Right cardiac atrium (tissue), 5 donors: ENCODE measurements at regions not wholly inside any gene's neighbourhood (a gene's known extent, or its start where the extent isn't known, plus 50 kb on each side); places are given as distances from the start of the nearest gene placed in this dataset.

Experiments
- ATAC-seq, 2 donors: fragments of 200-7000 bp; cut with Tn5 transposase; one replicate each; pipeline versions ENCODE4 v1.8.0 to v1.9.1; 2020; ENCODE audit warnings: moderate library complexity in 2 of 2, mild to moderate bottlenecking in 1 of 2
- DNase-seq, 3 donors: peaks; one replicate each; pipeline ENCODE4 v3.0.0-alpha.2; 2020
- H3K27ac ChIP-seq: one replicate; pipeline ENCODE4 v1.5.1; 2013; ENCODE audit warnings: mild to moderate bottlenecking, low read length, control low read depth, moderate library complexity
- H3K27me3 ChIP-seq: one replicate; pipeline ENCODE4 v1.6.1; 2013; ENCODE audit not compliant: control insufficient read depth, insufficient read depth
- H3K4me1 ChIP-seq: one replicate; pipeline ENCODE4 v1.6.1; 2013; ENCODE audit warnings: low read length; ENCODE audit not compliant: control insufficient read depth, insufficient read depth
- H3K4me3 ChIP-seq: one replicate; pipeline ENCODE4 v1.5.1; 2013; ENCODE audit warnings: low read length, control low read depth
- H3K9me3 ChIP-seq: one replicate; pipeline ENCODE4 v1.6.1; 2013; ENCODE audit warnings: low read length; ENCODE audit not compliant: control insufficient read depth
- WGBS: extraction: QIAGEN DNeasy Blood & Tissue Kit; methylation state at CpG from one replicate; pipeline ENCODE4 v1.1.7; 2013; 5-methylcytosine and 5-hydroxymethylcytosine counted together
- intact Hi-C, 4 donors: fragments of 100-400 bp; cut with DNase I; formaldehyde crosslinking; loops; one replicate each; pipeline versions ENCODE4 v1.11.0 to v1.14.0; 2022 to 2023
- donor health status: healthy with polysubstance abuse.
- donor health status: DM: no; HTN: yes; CAD: no.
- donor health status: DM: no; HTN: no; CAD: no.
- donor health status: DM: no; HTN: yes; CAD: no; lungs with severe emphysema.
- donor health status: DM: yes; HTN: yes; CAD: no.

GRCh38 chr2:105576050-105576439 lies 168.7 kb upstream of the NCK2 start:
- Histone ChIP-seq H3K4me3 (no peak overlapping the region), H3K27ac (no peak overlapping the region), H3K4me1 (no peaks in the 10 kb centered on the region), H3K27me3 (no peaks in the 10 kb centered on the region), H3K9me3 (no peaks in the 10 kb centered on the region)
- DNase-seq, result peak in 1 of 3 donors; percentile 40
- WGBS, result 60% methylated on average over 13 of the region's 13 CpGs
- intact Hi-C loops, result loop anchor here in 3 of 4 donors (10.0 kb wide), 2 partner anchors 499 to 509 kb away; no protein-coding TSS in a partner anchor
- peak; percentile 20 to 36 for ATAC-seq

DNA sequence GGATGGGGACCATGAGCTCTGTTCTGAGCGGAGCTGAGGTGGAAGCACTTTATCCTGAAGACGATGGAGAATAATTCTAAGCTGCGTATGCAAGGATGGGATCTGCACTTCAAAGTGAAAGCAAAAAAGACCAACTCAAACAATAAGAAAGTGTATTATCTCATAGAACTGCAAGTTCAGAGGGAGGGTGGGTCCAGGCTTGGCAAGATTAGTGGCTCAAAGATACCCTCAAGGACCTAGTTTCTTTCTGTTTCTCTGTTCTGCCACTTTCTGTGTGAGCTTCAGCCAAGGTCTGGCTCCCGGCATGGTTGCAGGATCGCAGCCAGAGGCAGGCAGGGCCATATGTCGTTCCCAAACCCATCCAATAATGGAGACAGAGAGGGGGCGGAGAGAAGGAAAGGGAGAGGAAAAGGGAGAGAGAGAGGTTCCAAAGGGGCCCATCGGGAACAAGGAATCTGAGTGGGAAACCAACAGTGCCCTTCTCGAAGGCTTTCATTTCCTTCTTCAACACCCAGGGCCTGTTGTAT lies 169.2 kb upstream of the NCK2 start:
- 50% methylated on average over 9 of the region's 9 CpGs for WGBS
- Histone ChIP-seq H3K9me3 (no peaks in the 10 kb centered on the region), H3K4me1 (no peaks in the 10 kb centered on the region), H3K27me3 (no peaks in the 10 kb centered on the region), H3K27ac (no peak overlapping the region), H3K4me3 (no peak overlapping the region)
- ATAC-seq (peak in 1 of 2 donors; percentile 13), DNase-seq (peak in 1 of 3 donors; percentile 53)
- intact Hi-C loops, result loop anchor here in 3 of 4 donors (10.0 kb wide), 2 partner anchors 499 to 509 kb away; no protein-coding TSS in a partner anchor

DNA sequence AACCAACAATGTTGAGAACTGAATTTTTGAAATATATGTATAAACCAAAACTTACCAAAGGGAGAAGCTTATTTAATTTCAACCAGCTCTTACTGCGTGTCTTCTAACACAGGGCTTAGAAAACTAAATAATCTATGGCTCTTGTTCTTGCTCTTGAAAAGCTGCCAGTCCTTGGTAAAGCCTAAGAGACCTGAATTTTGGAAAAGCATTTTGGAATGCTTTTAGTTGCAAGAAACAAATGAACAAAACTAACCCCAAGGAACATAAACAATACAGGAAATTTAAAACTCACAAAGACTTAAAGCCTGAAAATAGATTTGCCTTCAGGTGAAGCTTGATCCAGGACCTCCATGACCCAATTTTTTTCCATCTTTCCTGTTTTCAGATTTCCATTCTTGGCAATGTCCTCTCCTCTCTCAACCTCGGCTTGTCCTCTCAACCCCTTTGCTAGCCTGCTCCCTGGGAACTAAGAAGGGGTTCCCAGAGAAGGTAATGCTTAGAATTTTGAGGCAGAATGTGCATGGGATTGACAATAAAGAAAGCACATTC lies 169.8 kb upstream of the NCK2 start:
- no peaks in the 10 kb centered on the region for H3K27me3 ChIP-seq
- no peak overlapping the region for H3K27ac ChIP-seq
- DNase-seq (no peak), ATAC-seq (no peak)
- H3K4me3 ChIP-seq, result no peak overlapping the region
- intact Hi-C loops, result loop anchor here in 3 of 4 donors (10.0 kb wide), 2 partner anchors 500 to 510 kb away; no protein-coding TSS in a partner anchor
- whole genome bisulfite sequencing, result 84% methylated on average over 2 of the region's 2 CpGs
- H3K9me3 ChIP-seq, result no peaks in the 10 kb centered on the region
- H3K4me1 ChIP-seq, result no peaks in the 10 kb centered on the region

- WGBS, result 68% methylated on average over 8 of the region's 8 CpGs
- Histone ChIP-seq H3K27me3 (no peaks in the 10 kb centered on the region), H3K4me1 (no peaks in the 10 kb centered on the region), H3K27ac (no peak overlapping the region), H3K4me3 (no peak overlapping the region), H3K9me3 (no peaks in the 10 kb centered on the region)
- ATAC-seq (no peak), DNase-seq (no peak)
- intact Hi-C loops, result loop anchor here in 3 of 4 donors (10.0 kb wide), 2 partner anchors 501 to 511 kb away; no protein-coding TSS in a partner anchor
Measured at GRCh38 chr2:105573910-105574655, 170.6 kb upstream of the NCK2 start.

DNA sequence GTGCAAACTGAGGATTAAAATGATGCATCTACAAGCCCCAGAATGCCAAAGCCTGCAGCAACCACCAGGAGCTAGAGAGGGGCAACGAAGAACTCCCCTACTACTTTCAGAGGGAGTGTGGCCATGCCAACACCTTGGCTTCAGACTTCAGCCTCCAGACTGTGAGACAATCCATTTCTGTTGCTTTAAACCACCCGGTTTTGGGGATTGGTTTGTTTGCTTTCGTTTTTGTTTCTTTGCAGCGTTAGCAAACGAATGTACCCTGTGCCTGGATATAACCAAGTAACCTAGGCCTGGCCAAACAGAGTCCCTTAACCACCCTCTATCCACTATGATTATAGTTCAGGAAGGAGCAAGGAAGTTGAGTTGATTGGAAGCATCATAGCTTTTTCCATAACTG lies 171.2 kb upstream of the NCK2 start:
- 65% methylated on average over 5 of the region's 5 CpGs for WGBS
- Histone ChIP-seq H3K27ac (no peak overlapping the region), H3K27me3 (no peaks in the 10 kb centered on the region), H3K4me3 (no peak overlapping the region), H3K4me1 (no peaks in the 10 kb centered on the region), H3K9me3 (no peaks in the 10 kb centered on the region)
- no peak for ATAC-seq
- no peak for DNase-seq
- intact Hi-C loops, result loop anchor here in 3 of 4 donors (10.0 kb wide), 2 partner anchors 501 to 511 kb away; no protein-coding TSS in a partner anchor

DNA sequence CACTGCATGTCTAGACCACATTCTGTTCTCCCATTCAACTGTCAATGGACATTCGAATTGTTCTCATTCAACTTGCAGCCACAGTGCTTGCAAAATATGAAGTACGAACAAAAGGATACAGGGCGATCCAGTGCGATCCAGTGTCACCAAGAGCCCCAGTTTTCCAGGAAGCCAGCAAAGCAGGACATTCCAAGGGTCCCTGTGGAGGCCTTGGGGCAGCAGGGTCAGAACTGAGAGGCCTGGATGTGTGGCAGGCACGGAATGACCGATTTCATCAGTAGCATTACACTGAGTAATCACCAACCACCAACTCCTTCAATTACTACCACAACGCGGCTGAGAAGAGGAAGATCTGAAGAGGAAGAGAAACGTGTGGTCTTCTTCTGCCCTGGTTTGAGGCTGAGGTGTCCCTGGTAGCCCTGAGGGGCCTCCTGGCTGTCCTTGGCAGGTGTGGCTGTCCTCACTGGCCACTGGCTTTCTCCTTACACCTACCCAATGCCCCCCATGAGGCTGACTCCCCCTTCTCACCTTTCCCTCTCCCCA lies 172.7 kb upstream of the FHL2 start:
- no peak overlapping the region for H3K4me3 ChIP-seq
- intact Hi-C loops, result loop anchor here in 3 of 4 donors (10.0 kb wide), 2 partner anchors 503 to 513 kb away; no protein-coding TSS in a partner anchor
- H3K4me1 ChIP-seq, result no peaks in the 10 kb centered on the region
- WGBS, result 67% methylated on average over 9 of the region's 9 CpGs
- DNase-seq (no peak), ATAC-seq (no peak)
- no peak overlapping the region for H3K27ac ChIP-seq
- H3K27me3 ChIP-seq, result no peaks in the 10 kb centered on the region
- H3K9me3 ChIP-seq, result no peaks in the 10 kb centered on the region

GRCh38 chr2:105570757-105571156 lies 171.9 kb upstream of the FHL2 start:
- Histone ChIP-seq H3K4me1 (no peaks in the 10 kb centered on the region), H3K4me3 (no peak overlapping the region), H3K27ac (no peak overlapping the region), H3K27me3 (no peaks in the 10 kb centered on the region), H3K9me3 (no peaks in the 10 kb centered on the region)
- 96% methylated on average over 4 of the region's 4 CpGs for WGBS
- DNase-seq (no peak), ATAC-seq (no peak)
- intact Hi-C loops, result loop anchor here in 3 of 4 donors (10.0 kb wide), 2 partner anchors 504 to 514 kb away; no protein-coding TSS in a partner anchor

GRCh38 chr2:105570326-105570725 lies 171.5 kb upstream of the FHL2 start:
- Histone ChIP-seq H3K4me1 (no peaks in the 10 kb centered on the region), H3K27ac (no peak overlapping the region), H3K27me3 (no peaks in the 10 kb centered on the region), H3K4me3 (no peak overlapping the region), H3K9me3 (no peaks in the 10 kb centered on the region)
- ATAC-seq (no peak), DNase-seq (no peak)
- intact Hi-C loops, result loop anchor here in 3 of 4 donors (10.0 kb wide), 2 partner anchors 504 to 514 kb away; no protein-coding TSS in a partner anchor
- 95% methylated on average over 8 of the region's 8 CpGs for WGBS

GRCh38 chr2:105569606-105570005 lies 170.8 kb upstream of the FHL2 start:
- Histone ChIP-seq H3K4me3 (no peak overlapping the region), H3K9me3 (no peaks in the 10 kb centered on the region), H3K27me3 (no peaks in the 10 kb centered on the region), H3K27ac (no peak overlapping the region), H3K4me1 (no peaks in the 10 kb centered on the region)
- no peak for DNase-seq
- ATAC-seq, result no peak
- intact Hi-C loops, result loop anchor here in 3 of 4 donors (10.0 kb wide), 2 partner anchors 505 to 515 kb away; no protein-coding TSS in a partner anchor
- 89% methylated on average over 6 of the region's 6 CpGs for WGBS

DNA sequence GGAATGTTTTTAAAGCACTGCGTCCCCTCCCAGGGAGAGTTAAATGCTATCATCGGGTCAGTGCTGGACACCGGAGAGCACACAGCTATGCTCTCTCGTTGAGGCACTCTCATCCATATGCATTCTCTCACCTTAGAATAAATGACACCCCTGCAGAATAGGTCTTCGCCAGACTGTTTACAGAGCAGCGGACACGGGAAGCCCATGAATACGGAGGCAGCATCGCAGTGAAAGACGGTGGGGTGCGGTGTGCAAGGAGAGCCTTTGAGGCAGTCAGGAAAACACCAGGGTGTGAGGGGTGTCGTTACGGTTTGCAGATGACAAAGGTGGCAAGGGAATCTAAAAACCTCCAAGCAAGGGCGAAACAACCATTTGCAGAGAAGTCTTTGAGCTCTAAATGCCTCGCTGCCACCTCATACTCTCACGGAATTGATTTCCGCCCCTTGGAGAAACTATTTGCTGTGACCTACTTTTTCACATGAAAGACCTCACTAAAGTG lies 169.2 kb upstream of the FHL2 start:
- H3K27me3 ChIP-seq, result no peaks in the 10 kb centered on the region
- DNase-seq, result no peak
- intact Hi-C loops, result no loop called here

More for the DNA sequence above, 169.2 kb upstream of the FHL2 start:
- Histone ChIP-seq H3K27ac (no peak overlapping the region), H3K9me3 (no peaks in the 10 kb centered on the region), H3K4me3 (no peak overlapping the region), H3K4me1 (no peaks in the 10 kb centered on the region)
- no peak for ATAC-seq
- WGBS, result 47% methylated on average over 17 of the region's 17 CpGs
